Lung microvascular endothelial cell (primary cell): ENCODE measurements at regions not wholly inside any gene's neighbourhood (a gene's known extent, or its start where the extent isn't known, plus 50 kb on each side); places are given as distances from the start of the nearest gene placed in this dataset.

ENCODE experiments used
- DNase-seq, 2 donors: peaks; one replicate each; pipeline versions ENCODE4 v3.0.0 to v3.0.0-alpha.2; 2010; ENCODE audit warnings: low read depth in 2 of 2

GRCh38 chr22:44387486-44387885 is 74.7 kb upstream of the SHISAL1 start:
- no peak for DNase-seq

GRCh38 chr22:44386386-44387035 is 73.8 kb upstream of the SHISAL1 start:
- no peak for DNase-seq

GRCh38 chr22:44385781-44386180 is 73.0 kb upstream of the SHISAL1 start:
- DNase-seq, result no peak

- no peak for DNase-seq
These were observed 72.5 kb upstream of the SHISAL1 start for GRCh38 chr22:44385296-44385610.

GRCh38 chr22:44384563-44385295 is 72.0 kb upstream of the SHISAL1 start:
- DNase-seq, result no peak

- DNase-seq, result no peak
These were observed 71.2 kb upstream of the SHISAL1 start for GRCh38 chr22:44383652-44384562.

GRCh38 chr22:44383064-44383575 is 70.4 kb upstream of the SHISAL1 start:
- no peak for DNase-seq

GRCh38 chr22:44382116-44383038 is 69.6 kb upstream of the SHISAL1 start:
- DNase-seq, result no peak

- DNase-seq, result no peak
These were observed 69.0 kb upstream of the SHISAL1 start for GRCh38 chr22:44381761-44382115.

- no peak for DNase-seq
These were observed 68.2 kb upstream of the SHISAL1 start for GRCh38 chr22:44380756-44381486.

GRCh38 chr22:44379817-44380755 is 67.3 kb upstream of the SHISAL1 start:
- DNase-seq, result no peak

- no peak for DNase-seq
These were observed 65.6 kb upstream of the SHISAL1 start for GRCh38 chr22:44378380-44378779.

GRCh38 chr22:44375451-44375850 is 62.7 kb upstream of the SHISAL1 start:
- no peak for DNase-seq

- DNase-seq, result no peak
These were observed 60.5 kb upstream of the SHISAL1 start for GRCh38 chr22:44373234-44373633.

- DNase-seq, result no peak
These were observed 59.9 kb upstream of the SHISAL1 start for GRCh38 chr22:44372611-44373010.

GRCh38 chr22:44371741-44372525 is 59.2 kb upstream of the SHISAL1 start:
- DNase-seq, result no peak

GRCh38 chr22:44369916-44370801 is 57.4 kb upstream of the SHISAL1 start:
- DNase-seq, result no peak

- no peak for DNase-seq
These were observed 56.5 kb upstream of the SHISAL1 start for GRCh38 chr22:44369293-44369661.
